IMR-90 (cell line): ENCODE measurements at regions not wholly inside any gene's neighbourhood (a gene's known extent, or its start where the extent isn't known, plus 50 kb on each side); places are given as distances from the start of the nearest gene placed in this dataset.

Source experiments
- CTCF ChIP-seq: conservative IDR thresholded peaks from 2 replicates; pipeline ENCODE4 v1.5.1; 2012; ENCODE audit warnings: mild to moderate bottlenecking, low read depth, low read length, improper control_type of control experiment
- MAZ ChIP-seq: IDR thresholded peaks from 2 replicates; pipeline ENCODE4 v1.6.1; 2012; ENCODE audit warnings: low read depth, mild to moderate bottlenecking, low read length, improper control_type of control experiment, moderate library complexity, borderline replicate concordance
- MXI1 ChIP-seq: IDR thresholded peaks from 2 replicates; pipeline ENCODE4 v1.6.1; 2012; ENCODE audit warnings: low read depth, mild to moderate bottlenecking, low read length, moderate library complexity, borderline replicate concordance
- POLR2A ChIP-seq: IDR thresholded peaks from 2 replicates; pipeline ENCODE4 v1.6.1; 2012; ENCODE audit warnings: mild to moderate bottlenecking, low read depth, low read length
- RCOR1 ChIP-seq: IDR thresholded peaks from 2 replicates; pipeline ENCODE4 v1.6.1; 2012; ENCODE audit warnings: mild to moderate bottlenecking, low read length, improper control_type of control experiment; ENCODE audit not compliant: insufficient replicate concordance
- SMC3 ChIP-seq: fragments of 150-350 bp; IDR thresholded peaks from 2 replicates; pipeline ENCODE4 v1.6.1; 2016; ENCODE audit warnings: low read depth, mild to moderate bottlenecking, antibody characterized with exemption, low read length, moderate library complexity

GRCh38 chr7:83786858-83787257, 137.9 kb upstream of the SEMA3E start:
- TF ChIP-seq CTCF: no peak
- TF ChIP-seq POLR2A: no peak
- TF ChIP-seq MXI1: no peak
- TF ChIP-seq SMC3: no peak
- no peak for TF ChIP-seq RCOR1
- no peak for TF ChIP-seq MAZ
